GM18520 (cell line): ENCODE measurements at regions not wholly inside any gene's neighbourhood (a gene's known extent, or its start where the extent isn't known, plus 50 kb on each side); places are given as distances from the start of the nearest gene placed in this dataset.

Source experiments
- ATAC-seq: cut with Tn5 transposase; IDR thresholded peaks from one replicate; pipeline ENCODE4 v1.9.1; 2021; ENCODE audit not compliant: unreplicated experiment

DNA sequence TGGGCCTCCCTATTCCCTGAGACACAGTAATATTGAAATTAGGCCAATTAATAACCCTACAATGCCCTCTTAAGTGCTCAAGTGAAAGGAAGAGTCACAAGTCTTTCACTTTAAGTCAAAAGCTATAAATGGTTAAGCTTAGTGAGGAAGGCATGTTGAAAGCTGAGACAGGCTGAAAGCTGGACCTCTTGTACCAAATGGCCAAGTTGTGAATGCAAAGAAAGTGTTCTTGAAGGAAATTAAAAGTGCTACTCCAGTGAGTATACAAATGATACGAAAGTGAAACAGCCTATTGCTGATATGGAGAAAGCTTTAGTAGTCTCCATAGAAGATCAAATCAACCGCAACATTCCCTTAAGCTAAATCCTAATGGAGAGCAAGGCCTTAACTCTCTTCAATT lies 140.8 kb downstream of the PTCSC3 start:
- no peak for ATAC-seq

DNA sequence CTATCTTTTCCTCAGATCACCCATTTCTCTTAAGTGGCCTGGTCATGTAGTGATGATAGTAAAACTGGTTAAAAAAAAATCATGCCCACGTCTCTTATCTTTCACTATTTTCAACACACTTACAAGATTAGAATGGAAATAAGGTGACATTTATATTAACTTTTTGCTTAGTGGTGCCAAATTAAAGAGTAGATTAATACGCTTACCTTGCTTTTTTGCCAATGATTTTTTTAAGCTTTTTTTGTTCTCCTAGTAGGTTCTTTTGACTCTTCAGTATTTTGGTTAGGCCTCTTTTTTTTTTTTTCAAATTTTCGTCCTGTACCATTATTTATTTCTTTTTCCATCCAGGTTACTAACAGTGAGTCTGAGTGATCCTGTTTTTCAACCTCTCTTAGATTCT lies 147.9 kb downstream of the PTCSC3 start:
- ATAC-seq = no peak

DNA sequence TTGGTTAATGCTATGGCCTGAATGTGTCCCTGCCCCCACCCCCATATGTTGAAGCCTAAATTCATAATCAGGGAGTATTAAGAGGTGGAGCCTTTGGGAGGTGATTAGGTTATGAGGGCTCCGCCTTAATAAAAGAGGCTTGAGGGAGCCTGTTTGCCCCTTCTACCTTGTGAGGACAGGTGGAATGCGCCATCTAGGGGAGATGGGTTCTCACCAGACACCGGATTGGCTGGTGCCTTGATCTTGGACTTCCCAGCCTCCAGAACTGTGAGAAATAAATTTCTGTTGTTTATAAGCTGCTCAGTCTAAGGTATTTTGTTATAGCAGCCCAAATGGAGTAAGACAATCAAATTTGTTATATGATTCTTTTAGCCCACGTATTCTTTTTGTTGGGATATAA lies 148.3 kb downstream of the PTCSC3 start:
- no peak for ATAC-seq

DNA sequence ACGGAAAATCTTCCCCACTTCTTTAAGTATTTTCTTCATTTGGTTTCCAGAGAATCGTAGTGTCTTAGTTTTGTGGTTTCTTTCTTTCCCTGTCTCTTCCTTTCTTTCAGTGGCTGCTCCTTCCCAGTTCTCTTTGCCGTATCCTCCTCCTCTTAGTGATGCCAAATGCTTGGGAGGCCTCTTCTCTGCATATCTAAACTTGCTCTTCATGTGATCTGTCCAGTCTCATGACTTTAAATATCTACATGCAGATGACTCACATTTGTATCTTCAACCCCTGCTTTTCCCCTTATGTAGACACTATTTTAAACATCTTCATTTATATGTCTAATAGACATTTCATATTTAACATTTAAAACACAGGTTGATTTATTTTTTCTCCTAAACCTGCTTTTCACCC lies 149.2 kb downstream of the PTCSC3 start:
- no peak for ATAC-seq

DNA sequence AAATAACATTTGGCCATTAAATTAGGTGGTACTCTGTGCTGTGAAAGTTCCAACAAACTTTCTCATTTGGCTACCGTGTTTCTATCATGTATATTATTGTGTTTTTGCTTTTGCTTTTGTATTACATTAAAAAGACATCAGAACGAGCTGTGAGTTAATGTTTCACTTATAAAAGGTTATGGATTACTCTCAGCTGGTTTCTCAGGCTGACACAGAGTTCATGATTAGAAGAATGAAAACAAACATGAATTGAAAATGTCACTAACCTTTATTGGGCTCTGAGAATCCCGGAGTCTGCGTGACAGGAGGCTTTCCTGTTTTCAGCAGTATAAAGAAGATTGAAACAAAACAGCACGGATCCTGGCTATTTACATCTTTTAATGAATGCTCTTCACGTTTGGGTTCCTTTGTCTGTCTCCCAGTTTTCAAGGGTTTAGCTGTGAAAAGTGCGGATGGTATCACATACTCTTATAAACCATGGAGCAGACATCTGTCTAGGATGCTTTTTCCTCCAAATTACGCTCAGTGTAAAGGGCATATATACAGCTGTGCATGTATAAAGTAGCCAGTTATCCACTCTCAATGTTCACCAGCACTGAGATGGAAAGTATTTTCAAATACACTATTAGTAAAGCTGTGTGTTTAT lies 153.6 kb downstream of the PTCSC3 start:
- ATAC-seq = no peak

DNA sequence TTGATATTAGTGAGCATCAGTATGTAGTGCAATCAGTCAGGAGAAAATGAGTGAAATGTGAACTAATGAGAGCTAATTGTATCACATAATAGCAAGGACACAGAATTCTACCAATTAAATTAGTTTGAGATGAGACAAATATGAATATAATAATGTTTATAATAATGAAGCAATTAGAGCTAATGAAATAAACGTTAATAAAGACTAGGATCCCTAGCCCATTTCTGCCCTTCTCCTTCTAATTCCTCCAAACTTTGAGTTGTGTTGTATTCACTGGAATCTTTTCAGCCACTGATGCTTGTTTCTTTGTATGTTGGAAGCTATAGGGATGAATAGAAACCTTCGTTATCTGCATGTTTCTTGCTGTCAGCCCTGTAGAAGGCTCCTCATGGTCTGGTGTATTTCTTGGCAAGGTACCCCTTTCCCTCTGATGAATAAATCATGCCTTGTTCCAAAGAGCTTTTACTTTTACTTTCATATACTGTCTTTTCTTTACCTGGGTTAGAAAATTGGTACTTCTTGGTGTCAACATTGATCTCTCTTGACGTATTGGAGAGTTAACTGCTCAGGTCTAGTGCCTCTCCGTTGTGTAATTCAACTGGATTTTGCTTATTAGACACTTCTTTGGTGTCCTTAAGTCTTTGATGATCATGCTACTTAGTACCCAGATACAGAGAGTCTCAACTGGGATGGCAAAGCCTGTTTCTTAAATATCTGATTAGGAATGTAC lies 154.8 kb downstream of the PTCSC3 start:
- ATAC-seq = no peak

DNA sequence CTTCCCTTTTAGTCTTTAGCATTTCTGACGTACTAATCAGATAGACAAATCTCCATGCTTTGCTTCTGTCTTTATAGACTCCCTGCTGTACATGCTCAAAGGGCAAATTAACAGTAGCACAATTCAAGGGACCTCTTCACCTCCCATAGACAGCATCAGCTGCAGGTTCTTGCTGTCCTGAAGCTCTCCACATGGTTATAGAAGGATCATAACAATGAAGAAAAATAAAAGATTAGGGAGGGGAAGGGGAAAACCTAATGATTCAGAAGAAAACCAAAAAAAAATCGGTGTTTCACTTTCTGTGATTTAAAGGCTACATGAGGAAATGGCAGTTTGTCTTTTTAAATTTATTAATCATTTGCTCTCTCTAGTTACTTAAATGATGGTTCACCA lies 155.5 kb downstream of the PTCSC3 start:
- no peak for ATAC-seq

DNA sequence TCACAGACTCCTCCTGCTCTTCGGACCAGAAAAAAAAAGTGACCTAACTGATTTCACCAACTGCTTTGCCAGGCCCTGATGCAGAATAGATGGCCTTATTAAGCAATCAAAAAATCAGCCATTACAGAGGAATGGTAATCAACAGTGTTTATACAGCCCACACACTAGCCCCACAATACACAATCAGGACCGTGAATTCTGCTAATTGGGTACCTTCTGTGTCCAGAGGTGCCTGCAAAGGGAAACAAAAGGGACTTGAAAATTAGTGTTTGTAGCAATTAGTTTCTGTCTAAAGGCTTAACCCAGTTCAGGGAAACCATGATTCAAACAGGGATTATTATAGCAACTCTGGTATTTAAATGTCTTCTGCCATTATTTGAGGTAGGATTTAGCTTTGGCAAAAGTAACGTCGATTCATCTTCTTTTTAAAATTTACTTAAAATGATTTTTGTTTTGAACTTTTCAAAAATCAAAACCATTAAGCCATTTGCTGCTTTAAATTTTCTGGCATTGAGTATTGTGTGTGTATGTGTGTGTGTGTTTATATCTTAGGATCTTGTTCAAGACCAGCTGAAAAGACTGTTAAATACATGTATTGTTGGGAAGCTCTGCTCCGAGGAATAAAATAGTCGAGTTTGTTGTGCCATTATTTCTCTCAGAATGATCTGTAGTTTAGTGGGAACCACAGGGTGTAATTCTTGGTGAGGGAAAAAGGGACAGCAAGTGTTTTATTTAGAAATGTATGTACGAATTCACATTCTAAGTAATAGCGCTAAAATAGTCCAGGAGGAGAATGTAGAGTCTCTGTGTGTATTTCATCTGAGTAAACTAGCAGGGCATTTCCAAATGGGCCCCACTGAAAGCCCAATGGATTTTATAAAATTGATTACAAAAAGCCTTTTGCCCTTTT lies 156.1 kb downstream of the PTCSC3 start:
- no peak for ATAC-seq

DNA sequence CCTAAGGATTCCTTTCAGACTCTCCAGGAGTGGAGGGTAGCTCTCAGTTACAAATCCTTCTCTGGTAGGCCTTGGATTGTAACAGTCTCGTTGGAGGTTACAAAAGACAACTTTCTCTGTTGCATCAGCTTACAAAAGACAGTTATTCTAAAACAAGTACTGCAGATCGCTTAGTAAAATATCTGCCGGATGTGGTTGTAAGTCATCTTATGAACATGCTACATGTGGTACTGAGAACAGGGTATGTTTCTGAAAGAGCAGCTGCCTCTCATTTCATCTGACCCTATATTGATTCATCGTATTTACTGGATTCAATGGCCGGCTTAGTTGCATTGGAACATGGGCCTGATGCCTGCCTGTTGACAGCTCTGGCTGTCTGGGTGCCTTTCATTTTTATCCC lies 157.4 kb downstream of the PTCSC3 start:
- ATAC-seq = no peak

DNA sequence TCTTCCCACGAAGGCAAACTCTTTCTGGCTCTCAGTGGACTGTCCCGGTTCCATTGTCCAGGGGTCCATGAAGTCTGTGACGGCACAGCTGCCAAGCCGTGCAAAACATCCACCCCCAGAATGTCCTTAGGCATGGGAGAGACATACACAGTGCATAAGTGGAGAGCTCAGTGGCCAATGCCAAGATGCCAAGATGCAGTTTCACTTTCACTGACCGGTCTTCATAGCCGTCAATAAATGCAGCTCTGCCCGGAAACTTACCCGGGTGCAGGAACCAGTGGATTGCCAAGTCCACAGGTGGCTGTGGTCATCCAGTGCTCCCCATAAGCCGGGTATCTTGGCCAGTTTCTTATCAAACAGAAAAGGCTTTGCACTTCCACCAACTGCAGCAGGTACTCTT lies 162.3 kb downstream of the PTCSC3 start:
- no peak for ATAC-seq

DNA sequence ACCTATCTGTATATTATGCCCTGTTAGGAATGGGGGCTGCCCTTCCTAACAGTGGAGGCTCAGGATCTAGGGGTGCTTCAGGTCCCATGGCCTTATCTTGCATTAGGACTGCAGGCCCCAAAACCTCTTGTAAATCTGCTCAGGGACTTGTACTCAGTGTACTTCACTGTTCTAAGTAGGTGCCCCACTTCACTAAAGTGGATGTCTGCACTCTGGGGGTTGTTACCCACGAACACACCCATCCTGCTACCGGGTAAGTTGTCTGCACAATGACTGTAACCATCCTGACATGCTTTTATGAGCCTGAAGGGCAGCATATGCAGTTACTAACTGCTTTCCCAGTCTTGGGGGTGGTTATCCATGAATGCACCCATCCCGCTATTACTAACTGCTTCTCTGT lies 163.0 kb downstream of the PTCSC3 start:
- no peak for ATAC-seq

DNA sequence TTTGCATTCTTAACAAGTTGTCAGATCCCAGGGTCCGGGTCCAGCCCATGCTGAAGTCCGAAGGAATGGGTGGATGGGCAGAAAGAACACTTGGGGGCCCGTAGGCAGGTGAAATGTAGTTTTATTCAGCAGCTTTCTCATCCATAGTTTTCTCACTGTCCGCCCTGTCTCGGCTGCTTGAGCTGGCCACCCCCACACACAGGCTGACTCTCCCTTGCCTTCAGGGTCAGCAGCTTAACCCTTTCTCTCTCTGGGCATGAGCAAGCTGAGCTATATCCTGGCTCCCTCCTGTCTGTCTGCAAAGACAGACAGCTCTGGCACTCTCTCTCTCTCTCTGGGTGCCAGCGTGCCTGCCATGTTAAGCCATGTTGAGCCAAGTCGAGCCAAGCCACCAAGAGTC lies 163.9 kb downstream of the PTCSC3 start:
- no peak for ATAC-seq

DNA sequence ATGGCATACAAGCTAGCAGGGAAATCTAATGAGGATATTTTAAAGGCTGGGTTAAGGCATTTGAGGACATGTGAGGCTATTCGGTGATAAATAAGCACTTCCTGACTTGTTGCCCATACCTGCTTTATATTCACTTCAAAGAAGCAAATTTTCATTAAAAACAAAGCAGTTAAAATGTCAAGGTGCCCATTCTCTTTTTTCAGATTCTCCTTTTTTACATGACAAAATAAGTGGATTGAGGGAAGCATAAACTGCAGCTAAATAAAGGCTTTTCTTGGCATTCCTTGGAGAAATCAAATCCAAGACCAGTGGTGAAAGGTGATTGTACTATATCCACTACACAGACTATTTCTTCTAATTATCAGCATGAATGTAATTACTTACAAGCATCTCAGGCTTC lies 166.9 kb downstream of the PTCSC3 start:
- no peak for ATAC-seq

DNA sequence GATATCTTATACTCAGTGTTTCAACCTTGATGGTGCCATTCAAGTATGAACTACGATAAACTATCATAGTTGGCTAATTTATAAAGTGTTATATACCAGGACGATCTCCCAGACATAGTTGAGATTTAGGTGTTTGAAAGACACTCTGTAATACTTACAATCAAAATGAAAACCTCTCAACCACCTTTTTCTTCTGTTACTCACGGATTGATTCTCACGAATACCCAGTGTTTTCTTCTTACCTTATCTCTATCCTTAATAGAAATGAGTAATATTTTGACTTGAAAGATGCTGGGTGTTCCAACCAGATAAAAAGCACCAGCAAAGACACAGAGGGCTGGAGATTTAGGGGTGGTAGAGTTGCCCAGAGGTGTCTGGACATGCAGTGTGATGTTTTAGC lies 169.9 kb downstream of the PTCSC3 start:
- no peak for ATAC-seq

DNA sequence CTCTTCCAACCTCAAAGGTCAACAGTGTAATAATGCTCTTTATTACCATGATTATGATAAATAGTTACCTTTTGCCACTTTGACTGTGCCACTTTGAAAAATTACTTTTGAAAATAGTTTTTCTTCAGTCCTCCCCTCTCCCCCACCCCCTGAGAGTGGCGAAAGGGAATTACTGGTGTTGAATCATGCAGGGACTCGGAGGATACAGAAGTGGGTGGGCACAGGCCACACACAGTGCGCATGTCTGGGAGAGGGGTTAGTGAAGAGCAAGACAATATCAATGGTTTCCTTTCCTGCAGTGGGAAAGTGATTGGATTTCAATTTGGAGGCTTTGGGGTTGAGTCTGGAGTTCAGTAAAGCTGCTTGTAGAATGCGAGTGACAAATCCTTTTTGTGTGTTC lies 170.9 kb downstream of the PTCSC3 start:
- ATAC-seq = no peak

DNA sequence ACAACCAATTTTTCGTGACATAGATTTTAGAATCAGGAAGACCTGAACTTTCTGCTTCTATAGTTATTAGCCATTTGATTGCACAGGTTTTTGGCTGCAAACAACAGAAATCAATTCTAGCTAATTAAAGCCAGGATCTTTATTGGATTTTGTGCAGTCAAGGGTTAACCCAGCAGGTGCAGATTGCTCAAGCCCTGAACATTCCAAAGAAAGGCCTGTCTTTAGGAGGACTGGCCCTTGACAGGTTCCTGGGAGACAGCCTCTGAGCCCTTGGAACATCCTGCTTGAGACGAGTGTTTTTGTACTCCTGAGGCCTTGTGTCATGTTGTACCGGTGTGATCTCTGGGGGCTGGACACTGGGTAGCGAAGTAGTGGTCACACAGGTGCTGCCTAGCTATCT lies 174.6 kb downstream of the PTCSC3 start:
- no peak for ATAC-seq

DNA sequence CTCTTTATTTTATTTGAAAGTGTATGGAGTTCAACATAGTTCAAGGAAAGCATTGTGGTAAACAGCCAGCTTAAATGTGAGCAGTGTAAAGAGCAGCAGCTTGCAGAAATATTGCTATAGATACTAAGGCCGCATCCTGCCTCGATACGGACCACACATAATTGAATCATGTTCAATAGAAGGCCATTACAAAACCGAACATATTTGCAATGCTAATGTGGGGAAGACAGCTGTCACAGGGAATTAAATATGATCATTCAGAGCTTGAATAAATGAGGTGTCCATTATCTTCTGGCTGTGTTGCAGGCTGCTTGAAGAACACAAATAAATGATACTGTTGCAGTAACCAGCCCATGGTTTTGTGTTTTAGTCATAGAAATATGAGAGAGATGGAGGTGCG lies 173.2 kb downstream of the BRMS1L start:
- ATAC-seq = no peak

DNA sequence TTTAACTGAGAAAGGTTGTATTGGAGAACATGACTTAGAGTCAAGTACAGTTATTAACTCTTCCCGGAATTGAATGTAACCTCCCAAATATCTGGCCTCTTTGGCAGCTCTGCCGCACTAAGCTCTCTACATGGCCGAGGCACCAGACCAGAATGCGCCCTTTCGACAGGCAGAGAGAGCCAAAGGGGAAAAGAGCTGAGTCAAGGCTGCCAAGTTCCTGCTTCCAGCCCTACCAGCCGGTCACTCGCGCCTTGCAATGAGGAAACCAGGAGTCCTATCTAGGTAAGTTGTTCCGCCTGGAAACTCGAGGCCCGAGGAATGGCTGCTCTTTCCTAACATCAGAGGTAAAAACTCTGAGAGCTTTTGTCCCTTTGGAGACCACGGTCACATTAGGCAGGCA lies 172.2 kb downstream of the BRMS1L start:
- no peak for ATAC-seq

DNA sequence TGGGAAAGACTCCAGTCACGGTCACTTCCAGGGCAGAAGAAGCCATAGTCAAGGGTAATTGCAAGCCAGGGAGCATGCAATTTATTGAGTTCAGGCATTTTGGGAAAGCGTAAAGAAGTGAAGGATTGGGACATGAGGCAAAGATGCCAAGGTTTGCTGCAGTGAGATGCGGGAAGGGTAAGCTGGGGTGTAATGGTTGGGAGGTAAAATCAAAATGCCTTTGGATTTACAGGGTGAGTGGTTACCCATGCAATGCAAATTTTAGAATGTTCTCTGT lies 167.5 kb downstream of the BRMS1L start:
- no peak for ATAC-seq

DNA sequence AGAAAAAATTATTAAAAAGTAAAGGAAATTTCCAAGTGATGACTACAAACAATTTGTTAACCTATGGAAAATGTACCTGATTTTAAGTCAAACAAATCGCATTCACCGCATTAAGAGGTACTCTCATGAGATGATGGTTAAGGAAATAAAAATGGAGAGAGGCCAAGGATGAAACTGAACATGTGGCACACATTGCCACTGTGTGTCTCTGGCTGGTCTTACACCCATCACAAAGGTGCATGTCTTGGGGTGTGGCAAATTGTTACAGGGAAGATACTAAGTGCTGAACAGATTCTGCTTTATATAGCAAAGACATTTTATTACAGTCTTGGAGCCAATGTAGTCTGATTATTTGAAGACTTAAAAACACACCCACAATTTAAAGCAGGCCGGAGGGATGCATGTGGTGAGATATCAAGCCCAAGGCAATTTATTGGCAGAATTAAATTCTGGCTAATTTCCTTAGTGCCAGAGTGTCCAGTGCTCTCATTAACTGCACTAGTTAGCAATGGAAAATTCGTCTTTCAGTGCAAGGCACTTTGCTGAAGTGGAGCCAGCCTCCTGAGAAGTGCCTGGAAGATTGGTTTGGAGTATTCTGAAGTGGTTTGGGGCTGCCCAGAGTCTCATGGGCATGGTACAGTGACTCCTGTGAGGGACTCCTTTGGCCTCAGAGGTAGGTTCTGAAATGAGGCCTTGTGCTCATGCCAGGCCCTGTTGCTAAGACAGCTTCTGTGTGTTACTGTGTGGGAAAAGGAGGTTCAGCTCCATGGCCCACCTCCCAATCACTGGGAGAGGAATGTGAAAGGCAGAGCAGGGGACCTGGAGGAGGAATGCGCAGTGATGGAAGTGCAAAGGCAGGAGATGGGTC lies 166.9 kb downstream of the BRMS1L start:
- ATAC-seq = no peak

DNA sequence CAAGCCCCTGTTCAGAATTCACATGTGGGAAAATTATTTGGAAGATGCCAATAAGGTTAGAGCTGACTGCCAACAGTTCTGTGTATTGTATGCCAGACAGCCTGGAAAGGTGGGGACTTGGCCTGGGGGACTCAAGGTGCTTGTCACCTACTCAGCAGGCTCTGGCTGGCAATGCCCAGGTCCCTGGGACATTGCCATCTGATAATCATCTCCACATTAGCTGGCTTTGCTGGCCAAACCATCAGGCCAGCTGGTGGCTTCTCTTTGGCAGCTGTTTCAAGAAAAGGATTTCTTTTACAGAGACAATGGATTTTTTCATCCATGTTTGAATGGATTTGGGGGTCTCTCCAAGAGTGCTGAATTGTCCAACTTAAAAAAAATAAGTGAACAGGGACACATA lies 165.2 kb downstream of the BRMS1L start:
- no peak for ATAC-seq
